Osteocyte (in vitro differentiated cells): ENCODE measurements at regions not wholly inside any gene's neighbourhood (a gene's known extent, or its start where the extent isn't known, plus 50 kb on each side); places are given as distances from the start of the nearest gene placed in this dataset.
A peak's percentile ranks its signal among the peaks of the same experiment; 100 is the strongest.

Source experiments
- DNase-seq: peaks from one replicate; pipeline ENCODE4 v3.0.0; 2021; ENCODE audit warnings: mixed read lengths; ENCODE audit not compliant: unreplicated experiment; ENCODE audit errors: extremely low spot score
- H3K27ac Mint-ChIP-seq: one replicate; pipeline ENCODE4 v1.8.0; 2021; ENCODE audit warnings: mild to moderate bottlenecking, mixed read lengths; ENCODE audit not compliant: unreplicated experiment
- H3K27me3 Mint-ChIP-seq: one replicate; pipeline ENCODE4 v1.8.0; 2021; ENCODE audit warnings: mixed read lengths; ENCODE audit not compliant: unreplicated experiment
- H3K36me3 Mint-ChIP-seq: one replicate; pipeline ENCODE4 v1.8.0; 2021; ENCODE audit warnings: mixed read lengths; ENCODE audit not compliant: unreplicated experiment
- H3K4me1 Mint-ChIP-seq: one replicate; pipeline ENCODE4 v1.8.0; 2021; ENCODE audit warnings: mixed read lengths; ENCODE audit not compliant: unreplicated experiment
- H3K4me3 Mint-ChIP-seq: one replicate; pipeline ENCODE4 v1.8.0; 2021; ENCODE audit warnings: mild to moderate bottlenecking, moderate library complexity, mixed read lengths; ENCODE audit not compliant: unreplicated experiment
- H3K9me3 Mint-ChIP-seq: one replicate; pipeline ENCODE4 v1.8.0; 2021; ENCODE audit warnings: mixed read lengths; ENCODE audit not compliant: unreplicated experiment
- CTCF ChIP-seq: fragments of 200-600 bp; sonication (generic); IDR thresholded peaks from 2 replicates; pipeline ENCODE4 v1.5.0; 2021; ENCODE audit warnings: antibody characterized with exemption, mild to moderate bottlenecking, moderate library complexity

- no peak for DNase-seq
- H3K9me3 Mint-ChIP-seq: peaks cover 11% of the 10 kb centered on the region
- peaks cover 22% of the 10 kb centered on the region for H3K4me1 Mint-ChIP-seq
- no peak overlapping the region for H3K27ac Mint-ChIP-seq
- no peaks in the 10 kb centered on the region for H3K36me3 Mint-ChIP-seq
- H3K27me3 Mint-ChIP-seq: no peaks in the 10 kb centered on the region
- no peak for TF ChIP-seq CTCF
- no peak overlapping the region for H3K4me3 Mint-ChIP-seq
These were observed 241.4 kb downstream of the LACC1 start for GRCh38 chr13:44120849-44121755.

GRCh38 chr13:44124352-44124751, 244.6 kb downstream of the LACC1 start:
- Mint-ChIP-seq H3K27ac (no peak overlapping the region), H3K4me3 (no peak overlapping the region), H3K9me3 (peaks cover 11% of the 10 kb centered on the region), H3K27me3 (no peaks in the 10 kb centered on the region), H3K36me3 (no peaks in the 10 kb centered on the region), H3K4me1 (peaks cover 8% of the 10 kb centered on the region)
- TF ChIP-seq CTCF: no peak
- no peak for DNase-seq

- no peak for DNase-seq
- Mint-ChIP-seq H3K27ac (no peak overlapping the region), H3K36me3 (no peaks in the 10 kb centered on the region), H3K4me1 (peaks cover 5% of the 10 kb centered on the region), H3K9me3 (peaks cover 11% of the 10 kb centered on the region), H3K4me3 (no peak overlapping the region), H3K27me3 (no peaks in the 10 kb centered on the region)
- no peak for TF ChIP-seq CTCF
These were observed 246.3 kb downstream of the LACC1 start for GRCh38 chr13:44125943-44126469.

GRCh38 chr13:44128552-44129001, 245.0 kb upstream of the SERP2 start:
- Mint-ChIP-seq H3K4me1 (peaks cover 8% of the 10 kb centered on the region), H3K4me3 (no peak overlapping the region), H3K27ac (no peak overlapping the region), H3K36me3 (no peaks in the 10 kb centered on the region), H3K9me3 (peaks cover 11% of the 10 kb centered on the region), H3K27me3 (no peaks in the 10 kb centered on the region)
- peak; percentile 59 for DNase-seq
- TF ChIP-seq CTCF: no peak

- H3K27me3 Mint-ChIP-seq: no peaks in the 10 kb centered on the region
- H3K27ac Mint-ChIP-seq: no peak overlapping the region
- no peak for DNase-seq
- peaks cover 8% of the 10 kb centered on the region for H3K4me1 Mint-ChIP-seq
- no peak overlapping the region for H3K4me3 Mint-ChIP-seq
- no peaks in the 10 kb centered on the region for H3K36me3 Mint-ChIP-seq
- peaks cover 4% of the 10 kb centered on the region for H3K9me3 Mint-ChIP-seq
- TF ChIP-seq CTCF: no peak
These were observed 244.2 kb upstream of the SERP2 start for GRCh38 chr13:44129418-44129817.
